SJCRH30 (cell line): ENCODE measurements at regions not wholly inside any gene's neighbourhood (a gene's known extent, or its start where the extent isn't known, plus 50 kb on each side); places are given as distances from the start of the nearest gene placed in this dataset.
"Not testable (repeated sequence)": the region's sequence is repeated elsewhere in the genome, so short reads cannot be mapped to it uniquely, and the experiment has no call there.

Source experiments
- DNase-seq, 2 experiments: peaks; one replicate each; pipeline ENCODE4 v3.0.0-alpha.2; 2015 to 2020
- H3K27ac ChIP-seq: fragments of 250-450 bp; sonication (Bioruptor Pico); 2 replicates; pipeline ENCODE4 v1.5.1; 2020; ENCODE audit warnings: mild to moderate bottlenecking, moderate library complexity
- H3K27me3 ChIP-seq: fragments of 250-450 bp; sonication (Bioruptor Pico); 2 replicates; pipeline ENCODE4 v1.5.1; 2020; ENCODE audit warnings: mild to moderate bottlenecking, moderate library complexity
- H3K36me3 ChIP-seq: fragments of 250-450 bp; sonication (Bioruptor Pico); 2 replicates; pipeline ENCODE4 v1.5.1; 2020; ENCODE audit warnings: mild to moderate bottlenecking, moderate library complexity
- H3K4me1 ChIP-seq: fragments of 250-450 bp; sonication (Bioruptor Pico); 2 replicates; pipeline ENCODE4 v1.5.1; 2020; ENCODE audit warnings: mild to moderate bottlenecking, moderate library complexity
- H3K4me3 ChIP-seq: fragments of 250-450 bp; sonication (Bioruptor Pico); 2 replicates; pipeline ENCODE4 v1.5.1; 2020; ENCODE audit warnings: mild to moderate bottlenecking, moderate library complexity
- H3K9me3 ChIP-seq: fragments of 250-450 bp; sonication (Bioruptor Pico); replicated peaks from 2 replicates; pipeline ENCODE4 v1.5.1; 2020; ENCODE audit warnings: mild to moderate bottlenecking, moderate library complexity

DNA sequence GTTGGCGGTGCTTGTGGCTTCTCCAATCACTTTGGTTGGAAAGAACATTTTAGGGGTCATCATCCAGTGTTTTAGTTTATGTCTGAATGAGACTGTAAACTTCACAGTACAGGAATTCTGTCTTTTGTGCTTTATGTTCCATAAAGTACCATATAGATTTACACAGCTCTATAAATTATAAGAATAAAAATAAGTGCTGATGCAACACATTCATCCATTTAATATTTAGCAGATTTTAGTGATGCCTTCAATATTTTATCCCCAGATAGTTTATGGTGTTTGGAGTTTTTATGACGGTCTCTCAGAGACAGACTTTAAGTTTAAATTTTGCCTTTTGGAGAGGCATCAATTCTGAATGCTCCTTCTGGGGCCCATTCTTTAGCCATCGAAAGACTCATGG is 385.2 kb downstream of the ATP23 start:
- Histone ChIP-seq H3K36me3 (no peaks in the 10 kb centered on the region), H3K4me1 (no peaks in the 10 kb centered on the region), H3K27me3 (peaks cover 15% of the 10 kb centered on the region), H3K27ac (no peak overlapping the region), H3K4me3 (no peak overlapping the region), H3K9me3 (0 out of 2 replicates have a peak, but pooled peaks cover 3% of the 10 kb centered on the region)
- DNase-seq = no peak

DNA sequence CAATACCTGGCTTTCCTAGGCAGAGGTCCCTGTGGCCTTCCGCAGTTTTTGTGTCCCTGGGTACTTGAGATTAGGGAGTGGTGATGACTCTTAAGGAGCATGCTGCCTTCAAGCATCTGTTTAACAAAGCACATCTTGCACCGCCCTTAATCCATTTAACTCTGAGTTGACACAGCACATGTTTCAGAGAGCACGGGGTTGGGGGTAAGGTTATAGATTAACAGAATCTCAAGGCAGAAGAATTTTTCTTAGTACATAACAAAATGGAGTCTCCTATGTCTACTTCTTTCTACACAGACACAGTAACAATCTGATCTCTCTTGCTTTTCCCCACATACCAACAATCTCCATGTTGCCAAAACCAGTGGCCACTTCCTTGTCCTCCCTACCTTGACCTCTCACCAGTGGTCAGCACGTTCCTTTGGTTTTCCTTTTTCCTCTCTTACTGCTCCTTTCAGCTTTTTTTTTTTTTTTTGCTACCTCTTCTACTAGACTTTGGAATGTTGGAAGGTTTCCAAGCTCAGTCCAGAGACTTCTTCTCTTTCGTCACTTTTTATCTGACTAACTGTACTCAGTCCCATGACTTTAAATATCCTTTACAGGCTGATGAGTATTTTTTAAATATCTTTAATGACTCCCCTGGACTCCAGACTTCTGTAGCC is 395.3 kb downstream of the ATP23 start:
- not testable (repeated sequence) for H3K36me3 ChIP-seq, H3K27ac ChIP-seq, H3K4me1 ChIP-seq, H3K4me3 ChIP-seq, H3K9me3 ChIP-seq
- peaks cover 37% of the 10 kb centered on the region for H3K27me3 ChIP-seq
- DNase-seq = peak in 1 of 2 experiments; percentile 73

DNA sequence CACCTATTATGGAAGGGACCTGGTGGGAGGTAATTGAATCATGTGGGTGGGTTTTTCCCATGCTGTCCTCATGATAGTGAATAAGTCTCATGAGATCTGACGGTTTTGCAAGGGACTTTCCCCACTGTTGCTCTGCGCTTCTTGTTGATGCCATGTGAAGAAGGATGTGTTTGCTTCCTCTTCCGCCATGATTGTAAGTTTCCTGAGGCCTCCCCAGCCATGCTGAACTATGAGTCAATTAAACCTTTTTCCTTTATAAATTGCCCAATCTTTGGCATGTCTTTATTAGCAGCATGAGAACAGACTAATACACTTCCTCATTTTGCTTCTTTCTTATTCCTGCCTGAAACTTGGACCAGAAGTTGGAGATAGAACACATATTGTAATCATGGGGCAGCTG is 396.2 kb downstream of the ATP23 start:
- not testable (repeated sequence) for H3K36me3 ChIP-seq, H3K27ac ChIP-seq, H3K9me3 ChIP-seq, H3K4me3 ChIP-seq, DNase-seq, H3K4me1 ChIP-seq
- H3K27me3 ChIP-seq = peaks cover 43% of the 10 kb centered on the region

DNA sequence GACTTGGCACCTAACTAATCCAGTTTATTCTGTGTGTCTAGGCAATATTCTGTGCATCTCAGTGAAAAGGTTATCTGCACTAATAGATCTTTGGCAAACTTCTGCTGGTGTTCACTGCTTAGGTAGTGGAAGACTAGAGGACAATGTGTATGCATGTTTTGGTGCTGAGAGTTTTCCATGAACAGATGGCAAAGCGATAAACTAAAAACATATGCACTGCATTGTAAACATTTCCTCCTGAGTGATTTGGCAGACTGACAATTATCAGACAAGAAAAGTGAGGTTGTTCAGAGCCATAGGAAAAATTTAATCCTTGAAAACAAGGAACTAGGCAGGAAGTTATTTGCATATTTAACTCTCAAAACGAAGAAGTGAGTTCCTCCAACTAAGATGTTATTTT is 400.4 kb downstream of the ATP23 start:
- Histone ChIP-seq H3K4me1 (peaks cover 6% of the 10 kb centered on the region), H3K9me3 (no peaks in the 10 kb centered on the region), H3K4me3 (no peak overlapping the region), H3K36me3 (no peaks in the 10 kb centered on the region), H3K27ac (no peak overlapping the region), H3K27me3 (peaks cover 54% of the 10 kb centered on the region)
- DNase-seq = peak in 1 of 2 experiments; percentile 67

- Histone ChIP-seq H3K27me3 (peaks cover 50% of the 10 kb centered on the region), H3K4me3 (no peak overlapping the region), H3K4me1 (peaks cover 16% of the 10 kb centered on the region), H3K9me3 (no peaks in the 10 kb centered on the region), H3K27ac (no peak overlapping the region), H3K36me3 (no peaks in the 10 kb centered on the region)
- DNase-seq = peak in 1 of 2 experiments; percentile 66
Observed at GRCh38 chr12:58342736-58343135, 401.4 kb downstream of the ATP23 start.

DNA sequence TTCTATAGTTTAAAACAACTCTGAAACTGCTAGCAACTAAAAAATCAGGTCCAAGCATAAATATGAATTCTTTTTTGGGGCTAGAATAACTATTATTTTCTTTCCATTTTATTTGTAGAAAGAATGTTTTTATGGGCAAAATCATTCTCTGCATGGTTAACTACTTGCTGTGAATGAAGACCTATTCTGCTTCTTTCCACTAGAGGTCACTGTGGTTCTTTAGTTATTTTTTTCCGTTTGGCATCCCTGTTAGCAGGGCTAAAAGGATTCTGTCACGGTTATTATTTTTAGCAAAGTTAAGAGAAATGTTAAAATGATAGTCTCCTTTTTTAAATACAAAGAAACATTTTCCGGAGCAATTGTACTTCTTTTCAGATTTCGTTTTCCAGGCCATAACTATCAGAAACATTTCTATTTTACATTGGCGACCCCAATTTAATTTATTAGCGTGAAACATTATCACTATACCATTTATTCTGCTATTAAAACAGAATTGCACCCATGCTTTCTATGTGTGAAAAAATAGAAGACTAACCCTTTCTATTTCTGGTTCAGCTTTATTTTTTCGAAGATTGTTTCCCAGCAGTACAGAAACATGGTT is 404.8 kb downstream of the ATP23 start:
- Histone ChIP-seq H3K27me3 (peaks cover 20% of the 10 kb centered on the region), H3K27ac (peak overlapping the region; percentile 72), H3K4me1 (peaks cover 17% of the 10 kb centered on the region), H3K36me3 (no peaks in the 10 kb centered on the region), H3K9me3 (peaks cover 9% of the 10 kb centered on the region), H3K4me3 (peak overlapping the region; percentile 32)
- DNase-seq = peak in 1 of 2 experiments; percentile 99

DNA sequence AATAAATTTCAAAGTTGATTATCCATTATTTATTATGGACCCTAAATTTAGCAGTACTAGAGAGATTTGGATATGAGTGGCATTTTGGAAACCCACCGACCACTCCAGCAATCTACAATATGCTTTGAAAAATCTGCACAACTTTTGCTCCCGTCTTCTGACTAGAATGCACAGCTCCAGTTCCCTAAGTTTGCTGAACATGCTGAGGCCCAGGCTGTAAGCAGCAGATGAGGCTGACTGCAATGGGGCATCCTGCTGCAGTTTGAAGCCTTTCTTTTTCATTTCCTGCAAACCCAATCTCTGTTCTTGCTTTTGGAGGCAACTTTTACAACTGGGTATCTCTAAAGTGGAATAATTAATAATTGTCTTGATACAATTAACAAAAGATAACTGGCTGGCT is 405.8 kb downstream of the ATP23 start:
- peaks cover 17% of the 10 kb centered on the region for H3K4me1 ChIP-seq

GRCh38 chr12:58347691-58348090 is 406.3 kb downstream of the ATP23 start:
- Histone ChIP-seq H3K36me3 (no peaks in the 10 kb centered on the region), H3K9me3 (peaks cover 9% of the 10 kb centered on the region), H3K4me1 (peaks cover 17% of the 10 kb centered on the region), H3K27me3 (peaks cover 18% of the 10 kb centered on the region; the same call in 1 of the 2 replicates), H3K27ac (no peak overlapping the region), H3K4me3 (no peak overlapping the region)
- DNase-seq = no peak

More for the DNA sequence above, 405.8 kb downstream of the ATP23 start:
- DNase-seq = peak; percentile 57 to 79
- no peak overlapping the region for H3K4me3 ChIP-seq
- peaks cover 9% of the 10 kb centered on the region for H3K9me3 ChIP-seq
- no peak overlapping the region; the same call in 1 of the 2 replicates for H3K27ac ChIP-seq
- no peaks in the 10 kb centered on the region for H3K36me3 ChIP-seq
- peaks cover 19% of the 10 kb centered on the region; the same call in 1 of the 2 replicates for H3K27me3 ChIP-seq

DNA sequence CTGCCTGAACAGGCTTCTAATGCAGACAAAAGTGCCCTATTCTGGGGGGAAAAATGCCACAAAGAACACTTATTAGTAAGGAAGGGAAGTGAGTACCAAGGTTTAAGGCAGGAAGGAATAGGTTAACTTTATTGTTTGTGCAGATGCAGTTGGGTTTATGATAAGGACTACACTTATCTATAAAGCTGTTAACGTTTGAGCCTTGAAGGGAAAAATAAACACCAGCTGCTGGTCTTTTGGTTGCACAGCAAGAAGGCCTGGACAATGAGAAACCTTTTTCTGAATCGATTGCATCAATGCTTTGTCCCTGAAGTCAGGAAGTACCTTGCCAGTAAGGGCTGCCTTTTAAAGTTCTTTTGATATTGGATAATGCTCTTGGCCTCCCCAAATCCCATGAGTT is 407.8 kb downstream of the ATP23 start:
- H3K4me3 ChIP-seq = no peak overlapping the region
- DNase-seq = peak in 1 of 2 experiments; percentile 57
- no peak overlapping the region for H3K27ac ChIP-seq
- H3K9me3 ChIP-seq = peaks cover 9% of the 10 kb centered on the region
- peaks cover 17% of the 10 kb centered on the region for H3K4me1 ChIP-seq
- H3K36me3 ChIP-seq = no peaks in the 10 kb centered on the region
- peaks cover 21% of the 10 kb centered on the region for H3K27me3 ChIP-seq

GRCh38 chr12:58356794-58357193 is 415.4 kb downstream of the ATP23 start:
- H3K27ac ChIP-seq = no peak overlapping the region
- H3K36me3 ChIP-seq = no peaks in the 10 kb centered on the region
- no peak overlapping the region for H3K4me3 ChIP-seq
- H3K27me3 ChIP-seq = peaks cover 81% of the 10 kb centered on the region
- no peaks in the 10 kb centered on the region for H3K9me3 ChIP-seq
- no peaks in the 10 kb centered on the region for H3K4me1 ChIP-seq
- no peak for DNase-seq

DNA sequence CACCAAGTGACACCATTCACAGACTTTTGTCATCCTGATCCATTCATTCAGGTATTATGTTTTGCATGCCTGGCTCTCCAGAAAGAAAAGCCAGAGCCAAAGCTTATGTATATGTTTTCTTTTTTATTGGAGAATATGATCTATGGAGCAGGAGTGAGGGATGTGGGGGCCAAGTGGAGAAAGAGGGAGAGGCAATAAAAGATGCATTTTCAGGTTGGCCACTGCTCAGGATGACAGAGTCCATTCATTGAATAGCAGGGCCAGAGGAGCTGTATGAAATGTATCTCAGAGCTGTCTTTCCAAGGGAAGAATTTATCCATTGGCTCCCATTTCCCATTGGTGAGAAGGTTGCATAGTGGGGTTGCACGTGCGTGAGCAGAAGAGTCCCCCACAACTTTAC is 416.1 kb downstream of the ATP23 start:
- Histone ChIP-seq H3K36me3 (no peaks in the 10 kb centered on the region), H3K4me3 (no peak overlapping the region), H3K4me1 (no peaks in the 10 kb centered on the region), H3K27ac (no peak overlapping the region), H3K9me3 (no peaks in the 10 kb centered on the region), H3K27me3 (peaks cover 75% of the 10 kb centered on the region)
- no peak for DNase-seq

GRCh38 chr12:58358369-58358768 is 417.0 kb downstream of the ATP23 start:
- no peak overlapping the region for H3K27ac ChIP-seq
- no peaks in the 10 kb centered on the region for H3K4me1 ChIP-seq
- H3K9me3 ChIP-seq = no peaks in the 10 kb centered on the region
- H3K4me3 ChIP-seq = no peak overlapping the region
- peaks cover 71% of the 10 kb centered on the region for H3K27me3 ChIP-seq
- no peak for DNase-seq
- H3K36me3 ChIP-seq = no peaks in the 10 kb centered on the region

DNA sequence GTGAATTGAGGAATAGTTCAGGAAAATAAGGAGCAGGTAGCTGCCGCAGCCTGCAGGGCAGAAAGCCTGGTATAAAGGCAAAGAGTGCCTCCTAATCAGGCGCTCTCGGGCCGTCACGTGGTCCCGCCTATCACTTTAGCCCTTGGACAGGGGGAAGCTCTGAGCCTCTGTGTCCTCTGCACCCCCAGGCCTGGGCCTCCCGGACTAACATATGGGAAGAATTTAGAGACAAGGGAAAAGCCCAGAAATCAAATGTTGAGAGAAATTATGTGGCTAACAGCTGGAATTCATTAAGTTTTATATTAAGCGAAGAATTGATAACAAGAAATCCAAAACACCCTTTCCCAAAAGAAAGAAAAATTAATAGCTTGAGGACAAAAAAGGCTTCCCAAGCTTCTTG is 417.7 kb downstream of the ATP23 start:
- Histone ChIP-seq H3K4me1 (peaks cover 2% of the 10 kb centered on the region), H3K27ac (no peak overlapping the region), H3K4me3 (no peak overlapping the region), H3K36me3 (no peaks in the 10 kb centered on the region), H3K27me3 (peaks cover 63% of the 10 kb centered on the region), H3K9me3 (no peaks in the 10 kb centered on the region)
- DNase-seq = peak in 1 of 2 experiments; percentile 64

- H3K9me3 ChIP-seq = no peaks in the 10 kb centered on the region
- H3K27ac ChIP-seq = no peak overlapping the region
- H3K4me1 ChIP-seq = peaks cover 19% of the 10 kb centered on the region
- H3K27me3 ChIP-seq = peaks cover 49% of the 10 kb centered on the region
- H3K36me3 ChIP-seq = no peaks in the 10 kb centered on the region
- no peak overlapping the region for H3K4me3 ChIP-seq
- no peak for DNase-seq
Observed at GRCh38 chr12:58361056-58361455, 419.7 kb downstream of the ATP23 start.

DNA sequence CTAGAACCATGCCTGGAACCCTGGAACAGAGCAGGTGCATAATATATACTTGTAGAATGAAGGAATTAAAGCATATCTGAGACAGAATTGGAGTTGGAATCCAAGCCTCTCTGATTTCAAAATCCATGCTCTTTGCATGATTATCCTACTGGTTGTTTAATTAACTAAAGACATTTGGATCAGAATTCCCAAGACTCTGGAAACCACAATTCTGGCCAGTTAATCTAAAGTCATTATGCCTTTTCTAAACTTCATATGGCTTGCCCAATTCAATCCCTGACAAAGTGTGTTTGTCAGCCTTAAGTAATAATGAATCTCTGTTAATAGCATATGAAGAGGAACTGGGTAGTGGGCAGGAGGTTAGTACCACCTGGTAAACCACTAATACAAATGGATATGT is 422.6 kb downstream of the ATP23 start:
- peaks cover 22% of the 10 kb centered on the region for H3K4me1 ChIP-seq
- no peaks in the 10 kb centered on the region for H3K36me3 ChIP-seq
- no peak overlapping the region for H3K4me3 ChIP-seq
- H3K27me3 ChIP-seq = peaks cover 23% of the 10 kb centered on the region
- no peaks in the 10 kb centered on the region for H3K9me3 ChIP-seq
- H3K27ac ChIP-seq = no peak overlapping the region
- no peak for DNase-seq
